ENCODE measurements at regions not wholly inside any gene's neighbourhood (a gene's known extent, or its start where the extent isn't known, plus 50 kb on each side); places are given as distances from the start of the nearest gene placed in this dataset.
A peak's percentile ranks its signal among the peaks of the same experiment; 100 is the strongest.

DNA sequence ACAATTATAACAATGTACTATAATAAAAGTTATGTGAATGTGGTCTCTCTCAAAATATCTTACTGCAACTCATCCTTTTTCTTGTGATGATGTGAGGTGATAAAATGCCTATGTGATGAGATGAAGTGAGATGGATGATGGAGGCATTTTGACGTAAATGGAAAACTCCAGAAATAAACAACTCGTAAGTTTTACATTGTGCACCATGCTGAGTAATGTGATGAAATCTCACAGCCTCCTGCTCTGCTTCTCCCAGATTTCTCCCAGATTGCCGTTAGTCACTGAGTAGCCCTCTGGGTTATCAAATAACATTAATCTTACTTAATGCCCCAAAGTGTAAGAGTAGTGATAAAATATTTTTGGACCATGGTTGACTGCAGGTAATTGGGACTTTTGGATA is 64.8 kb upstream of the SLCO2A1 start:
- TF ChIP-seq CTCF (IDR thresholded peaks at IDR 0.05; ENCODE audit: insufficient read depth, low read length): no peak
- no peak overlapping the region for H3K4me3 ChIP-seq (ENCODE audit: low read depth, low read length)
- DNase-seq (ENCODE audit: low read depth): peak; percentile 43

GRCh38 chr3:134093956-134094355 is 64.2 kb upstream of the SLCO2A1 start:
- DNase-seq (ENCODE audit: low read depth): no peak
- TF ChIP-seq CTCF (IDR thresholded peaks at IDR 0.05; ENCODE audit: insufficient read depth, low read length): no peak

GRCh38 chr3:134092208-134092701 is 62.5 kb upstream of the SLCO2A1 start:
- no peak overlapping the region for H3K4me3 ChIP-seq (ENCODE audit: low read depth, low read length)
- no peak for DNase-seq (ENCODE audit: low read depth)
- no peak for TF ChIP-seq CTCF (IDR thresholded peaks at IDR 0.05; ENCODE audit: insufficient read depth, low read length)

More at GRCh38 chr3:134093956-134094355, 64.2 kb upstream of the SLCO2A1 start:
- H3K4me3 ChIP-seq (ENCODE audit: low read depth, low read length): no peak overlapping the region

DNA sequence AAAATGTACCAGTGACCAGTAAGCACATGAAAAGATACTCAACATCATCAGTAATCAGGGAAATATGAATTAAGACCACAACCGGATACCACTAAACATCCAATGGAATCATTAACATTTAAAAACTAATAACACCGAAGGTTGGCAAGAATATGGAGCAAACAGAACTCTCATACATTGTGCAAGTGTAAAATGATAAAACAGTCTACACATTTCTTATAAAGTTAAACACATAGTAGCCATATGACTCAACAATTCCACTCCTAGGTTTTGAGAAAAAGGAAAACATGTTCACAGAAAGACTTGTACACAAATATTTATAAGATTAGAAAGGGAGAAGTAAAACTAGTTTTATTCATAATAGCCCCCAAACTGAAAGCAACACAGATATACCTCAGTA is 60.3 kb upstream of the SLCO2A1 start:
- no peak for TF ChIP-seq CTCF (IDR thresholded peaks at IDR 0.05; ENCODE audit: insufficient read depth, low read length)
- DNase-seq (ENCODE audit: low read depth): no peak
- H3K4me3 ChIP-seq (ENCODE audit: low read depth, low read length): no peak overlapping the region

- H3K4me3 ChIP-seq (ENCODE audit: low read depth, low read length): no peak overlapping the region
- no peak for TF ChIP-seq CTCF (IDR thresholded peaks at IDR 0.05; ENCODE audit: insufficient read depth, low read length)
- no peak for DNase-seq (ENCODE audit: low read depth)
These were observed 57.6 kb upstream of the SLCO2A1 start for GRCh38 chr3:134087060-134087974.

GRCh38 chr3:134086616-134087015 is 56.9 kb upstream of the SLCO2A1 start:
- no peak for DNase-seq (ENCODE audit: low read depth)

More at GRCh38 chr3:134086616-134087015, 56.9 kb upstream of the SLCO2A1 start:
- H3K4me3 ChIP-seq (ENCODE audit: low read depth, low read length): no peak overlapping the region
- TF ChIP-seq CTCF (IDR thresholded peaks at IDR 0.05; ENCODE audit: insufficient read depth, low read length): no peak
